GM12864 (cell line): ENCODE measurements at regions not wholly inside any gene's neighbourhood (a gene's known extent, or its start where the extent isn't known, plus 50 kb on each side); places are given as distances from the start of the nearest gene placed in this dataset.

ENCODE experiments used
- DNase-seq: peaks from one replicate; pipeline ENCODE4 v3.0.0-alpha.2; 2011; ENCODE audit warnings: low read depth
- H3K4me3 ChIP-seq: 2 replicates; pipeline ENCODE4 v1.5.1; 2011; ENCODE audit warnings: mild to moderate bottlenecking, low read depth, low read length, control low read depth
- CTCF ChIP-seq: IDR thresholded peaks from 2 replicates; pipeline ENCODE4 v1.5.1; 2011; ENCODE audit warnings: low read depth, mild to moderate bottlenecking, moderate library complexity, low read length, control low read depth, inconsistent platforms; ENCODE audit errors: missing control alignments

GRCh38 chr9:108483676-108484075 lies 372.1 kb downstream of the ACTL7B start:
- TF ChIP-seq CTCF: no peak
- H3K4me3 ChIP-seq: no peak overlapping the region
- DNase-seq: no peak

- H3K4me3 ChIP-seq: no peak overlapping the region
- no peak for DNase-seq
- no peak for TF ChIP-seq CTCF
Observed at GRCh38 chr9:108479989-108480652, 375.7 kb downstream of the ACTL7B start.

GRCh38 chr9:108478431-108479332 lies 377.1 kb downstream of the ACTL7B start:
- peak; percentile 13 for DNase-seq
- H3K4me3 ChIP-seq: no peak overlapping the region
- peak; percentile 1 for TF ChIP-seq CTCF

- TF ChIP-seq CTCF: no peak
- no peak for DNase-seq
- no peak overlapping the region for H3K4me3 ChIP-seq
Observed at GRCh38 chr9:108477529-108478006, 378.2 kb downstream of the ACTL7B start.

GRCh38 chr9:108476574-108476973 lies 379.2 kb downstream of the ACTL7B start:
- no peak overlapping the region for H3K4me3 ChIP-seq
- DNase-seq: no peak
- TF ChIP-seq CTCF: no peak

- DNase-seq: no peak
- no peak for TF ChIP-seq CTCF
- H3K4me3 ChIP-seq: no peak overlapping the region
Observed at GRCh38 chr9:108475813-108476212, 380.0 kb downstream of the ACTL7B start.
